GM13976 (cell line): ENCODE measurements at regions not wholly inside any gene's neighbourhood (a gene's known extent, or its start where the extent isn't known, plus 50 kb on each side); places are given as distances from the start of the nearest gene placed in this dataset.

Source experiments
- DNase-seq: peaks from one replicate; pipeline ENCODE4 v3.0.0; 2012; ENCODE audit warnings: low spot score
- in situ Hi-C: fragments of 300-500 bp; cut with MboI; formaldehyde crosslinking; loops from one replicate; pipeline ENCODE4 v1.12.0; 2022; ENCODE audit warnings: low sequenced_read_pairs, mixed read lengths, inconsistent platforms; ENCODE audit not compliant: unreplicated experiment
- TF ChIP-seq, protein P1 (sequence below): IDR thresholded peaks from 2 replicates; pipeline ENCODE4 v1.5.1; 2012; ENCODE audit warnings: borderline replicate concordance, mild to moderate bottlenecking; ENCODE audit not compliant: insufficient read depth; ENCODE audit errors: extremely low read depth, missing control alignments, control extremely low read depth

DNA sequence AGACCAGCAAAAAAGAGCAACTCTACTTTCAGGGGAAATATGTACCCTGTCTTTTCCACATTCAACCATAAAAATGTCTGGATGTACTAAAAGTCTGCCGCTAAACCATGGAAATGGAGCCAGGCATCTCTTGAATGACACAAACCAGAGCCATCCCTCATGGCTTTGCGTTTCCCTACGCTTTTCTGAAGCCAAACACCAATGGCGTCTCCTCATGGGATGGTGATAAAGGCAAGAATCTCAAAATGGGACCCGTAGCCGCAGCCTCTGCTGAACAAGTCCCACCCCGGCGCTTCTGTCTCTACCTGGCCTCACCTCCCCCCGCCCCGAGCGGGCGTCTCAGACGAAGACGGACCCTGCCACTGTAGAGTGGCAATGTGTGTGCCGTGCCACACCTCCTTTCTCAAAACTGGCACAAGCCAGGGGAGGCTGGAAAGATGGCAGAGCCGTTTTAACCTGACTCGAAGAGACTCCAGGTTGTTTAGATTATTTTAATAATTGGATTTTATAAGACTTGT is 80.3 kb upstream of the AFDN start:
- no peak for DNase-seq
- in situ Hi-C loops = no loop called here
- TF ChIP-seq, protein P1, sequence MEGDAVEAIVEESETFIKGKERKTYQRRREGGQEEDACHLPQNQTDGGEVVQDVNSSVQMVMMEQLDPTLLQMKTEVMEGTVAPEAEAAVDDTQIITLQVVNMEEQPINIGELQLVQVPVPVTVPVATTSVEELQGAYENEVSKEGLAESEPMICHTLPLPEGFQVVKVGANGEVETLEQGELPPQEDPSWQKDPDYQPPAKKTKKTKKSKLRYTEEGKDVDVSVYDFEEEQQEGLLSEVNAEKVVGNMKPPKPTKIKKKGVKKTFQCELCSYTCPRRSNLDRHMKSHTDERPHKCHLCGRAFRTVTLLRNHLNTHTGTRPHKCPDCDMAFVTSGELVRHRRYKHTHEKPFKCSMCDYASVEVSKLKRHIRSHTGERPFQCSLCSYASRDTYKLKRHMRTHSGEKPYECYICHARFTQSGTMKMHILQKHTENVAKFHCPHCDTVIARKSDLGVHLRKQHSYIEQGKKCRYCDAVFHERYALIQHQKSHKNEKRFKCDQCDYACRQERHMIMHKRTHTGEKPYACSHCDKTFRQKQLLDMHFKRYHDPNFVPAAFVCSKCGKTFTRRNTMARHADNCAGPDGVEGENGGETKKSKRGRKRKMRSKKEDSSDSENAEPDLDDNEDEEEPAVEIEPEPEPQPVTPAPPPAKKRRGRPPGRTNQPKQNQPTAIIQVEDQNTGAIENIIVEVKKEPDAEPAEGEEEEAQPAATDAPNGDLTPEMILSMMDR = no peak

DNA sequence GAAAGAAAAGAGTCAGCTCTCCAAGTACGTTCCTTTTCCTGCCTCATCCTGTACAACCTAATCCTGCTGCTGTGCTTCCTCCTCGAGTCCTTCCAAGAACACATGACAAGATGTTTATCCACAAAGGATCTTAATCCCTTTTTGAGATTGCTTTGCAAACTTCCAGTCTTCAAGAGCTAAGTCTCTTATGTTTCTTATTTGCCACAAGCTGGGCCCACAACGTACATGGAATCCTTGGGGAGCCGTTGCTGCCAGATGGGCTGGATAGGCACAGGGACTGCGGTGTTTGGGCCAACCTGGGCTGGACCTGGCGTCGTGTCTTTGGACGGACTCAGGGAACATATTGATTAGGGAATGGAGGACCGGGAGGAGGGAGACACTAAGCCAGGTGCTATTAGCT is 79.7 kb upstream of the AFDN start:
- TF ChIP-seq, protein P1 = no peak
- in situ Hi-C loops = no loop called here
- DNase-seq = no peak

DNA sequence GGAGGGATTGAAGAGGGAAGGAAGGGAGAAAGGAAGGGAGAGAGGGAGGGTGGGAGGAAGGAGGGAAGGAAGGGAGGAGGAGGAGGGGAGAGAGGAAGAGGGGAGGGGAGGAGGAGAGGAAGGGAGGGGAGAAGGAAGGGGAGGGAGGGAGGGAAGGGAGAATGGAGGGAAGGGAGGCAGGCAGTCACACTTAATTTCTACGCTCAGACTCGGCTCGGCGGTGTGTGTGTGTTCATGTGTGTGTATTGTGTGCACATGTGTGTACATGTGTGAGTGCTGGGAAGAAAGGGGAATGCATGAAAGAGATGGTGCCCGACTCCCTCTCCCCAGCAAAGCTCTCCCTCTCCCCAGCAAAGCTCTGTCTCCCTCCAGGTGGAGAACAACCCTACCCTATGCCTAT is 79.1 kb upstream of the AFDN start:
- DNase-seq = no peak
- in situ Hi-C loops = no loop called here
- TF ChIP-seq, protein P1 = no peak

DNA sequence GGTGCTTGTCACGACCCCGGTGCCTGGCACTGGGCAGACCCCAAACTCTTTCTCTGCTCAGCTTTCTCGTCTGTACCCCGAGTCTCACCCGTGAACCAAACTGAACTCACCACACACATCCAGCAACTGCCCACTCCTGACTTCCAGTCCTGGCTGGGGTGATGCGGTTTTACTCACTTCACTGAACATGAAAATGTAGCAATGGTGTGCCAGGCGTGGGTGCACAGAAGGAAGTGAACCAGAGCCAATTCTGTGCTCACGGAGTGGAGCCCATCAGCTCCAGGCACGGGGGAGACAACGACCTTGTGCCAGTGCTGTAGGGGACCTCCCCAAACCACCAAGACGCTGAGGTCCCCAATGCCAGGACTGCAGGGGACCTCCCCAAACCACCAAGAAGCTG is 78.7 kb upstream of the AFDN start:
- TF ChIP-seq, protein P1 = no peak
- in situ Hi-C loops = no loop called here
- DNase-seq = no peak

DNA sequence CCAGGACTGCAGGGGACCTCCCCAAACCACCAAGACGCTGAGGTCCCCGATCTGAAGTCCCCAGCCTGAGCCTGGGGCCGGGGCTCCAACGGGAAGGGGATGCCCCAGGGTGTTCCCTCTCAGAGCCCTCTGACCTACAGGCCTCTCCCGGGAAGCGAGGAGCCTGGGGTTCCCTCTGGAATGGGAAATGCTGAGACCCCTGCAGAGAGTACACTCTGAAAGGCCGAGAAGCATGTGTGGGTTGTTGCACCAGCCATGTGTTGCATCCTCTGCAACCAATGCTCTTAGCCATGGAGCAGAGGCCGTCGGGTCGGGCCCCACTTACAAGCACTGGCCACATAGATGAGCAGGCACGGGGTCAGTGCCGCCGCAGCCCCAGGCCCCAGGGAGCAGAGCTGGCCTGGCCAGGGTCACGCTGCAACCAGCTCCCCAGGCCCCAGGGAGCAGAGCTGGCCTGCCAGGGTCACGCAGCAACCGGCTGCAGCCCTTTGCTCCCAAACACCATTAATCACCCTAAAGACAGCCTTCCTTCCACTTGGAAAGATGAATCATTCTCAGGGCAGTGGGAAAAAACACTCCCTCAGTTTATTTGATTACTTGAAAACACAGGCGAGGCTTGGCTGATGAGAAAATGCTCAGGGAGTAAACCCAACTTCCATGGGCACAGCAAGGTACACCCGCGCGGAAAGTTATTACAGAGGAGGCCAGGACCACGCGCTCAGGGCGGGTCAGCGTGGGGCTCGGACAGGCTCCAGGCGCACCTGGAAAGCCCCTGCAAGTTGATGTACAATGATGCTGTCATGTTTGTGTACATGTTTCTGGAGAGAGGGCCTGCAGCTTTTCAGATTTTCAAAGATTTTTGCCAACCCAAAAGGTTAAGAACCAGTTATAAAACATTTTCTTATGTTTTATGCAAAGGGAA is 78.0 kb upstream of the AFDN start:
- TF ChIP-seq, protein P1 = no peak

DNA sequence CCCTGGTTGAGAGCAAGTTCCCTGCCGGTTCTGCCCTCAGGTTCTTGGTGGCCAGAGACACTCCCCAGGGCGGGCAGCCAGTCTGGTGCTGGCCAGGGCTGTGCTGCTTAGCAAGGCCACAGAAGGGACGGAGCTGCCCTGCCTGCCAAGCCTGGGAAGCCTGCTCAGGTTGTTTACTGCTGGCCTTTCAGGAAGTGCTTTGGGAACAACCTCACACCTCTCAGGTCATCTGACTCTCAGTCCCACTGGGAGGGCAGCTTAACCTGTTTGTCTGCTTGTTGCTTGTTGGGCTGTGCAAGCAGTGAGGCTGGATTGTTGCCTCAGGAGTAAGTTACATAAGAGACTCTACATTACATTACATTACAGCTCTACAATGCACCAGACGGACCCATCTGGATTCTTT is 75.8 kb upstream of the AFDN start:
- in situ Hi-C loops = no loop called here
- TF ChIP-seq, protein P1 = no peak
- DNase-seq = no peak

More for the DNA sequence above, 78.0 kb upstream of the AFDN start:
- no peak for DNase-seq
- in situ Hi-C loops = no loop called here
